GM18508 (cell line): ENCODE measurements at regions not wholly inside any gene's neighbourhood (a gene's known extent, or its start where the extent isn't known, plus 50 kb on each side); places are given as distances from the start of the nearest gene placed in this dataset.

ENCODE experiments used
- ATAC-seq: cut with Tn5 transposase; IDR thresholded peaks from one replicate; pipeline ENCODE4 v1.9.1; 2021; ENCODE audit warnings: moderate number of reproducible peaks; ENCODE audit not compliant: insufficient read depth, unreplicated experiment

GRCh38 chr12:66045506-66045905, 85.0 kb downstream of the LLPH start:
- no peak for ATAC-seq

DNA sequence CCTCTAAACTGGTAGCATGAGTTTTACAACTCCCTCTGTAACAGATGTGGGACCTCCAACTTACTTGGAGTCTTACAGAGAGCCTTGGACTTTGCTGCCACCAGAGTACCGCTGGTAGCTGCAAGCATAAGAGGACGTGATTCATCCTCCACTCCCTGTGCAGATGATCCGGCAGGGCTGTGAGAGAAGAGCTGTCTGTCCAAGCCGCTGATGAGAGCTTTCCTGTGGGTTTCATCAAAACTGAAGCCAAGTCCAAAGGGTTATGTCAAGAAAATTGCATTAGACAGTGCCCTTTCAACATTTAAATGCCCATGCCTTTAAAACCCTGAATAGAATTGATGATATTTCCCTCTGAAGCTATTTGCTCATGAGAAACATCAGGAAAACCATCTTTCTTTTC, 85.8 kb downstream of the LLPH start:
- no peak for ATAC-seq

DNA sequence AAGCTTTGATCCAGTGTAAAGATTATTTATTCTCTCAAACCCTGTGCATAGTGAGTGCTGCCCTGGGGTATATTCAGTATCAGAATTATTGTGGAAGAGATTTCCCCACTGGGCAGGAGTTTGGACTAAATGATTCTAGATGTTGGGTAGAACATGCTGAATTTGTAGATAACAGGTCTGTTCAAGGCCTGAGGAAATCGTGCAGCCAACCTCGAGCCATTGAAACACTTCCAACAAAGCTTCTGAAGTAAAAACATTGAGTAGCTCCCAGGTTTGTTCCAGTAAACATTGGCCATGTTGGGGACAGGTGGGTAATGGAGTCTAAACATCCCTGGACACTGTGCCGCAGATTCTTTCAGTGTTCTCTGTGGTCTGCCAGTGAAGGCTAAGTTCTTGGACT, 87.5 kb downstream of the LLPH start:
- no peak for ATAC-seq

DNA sequence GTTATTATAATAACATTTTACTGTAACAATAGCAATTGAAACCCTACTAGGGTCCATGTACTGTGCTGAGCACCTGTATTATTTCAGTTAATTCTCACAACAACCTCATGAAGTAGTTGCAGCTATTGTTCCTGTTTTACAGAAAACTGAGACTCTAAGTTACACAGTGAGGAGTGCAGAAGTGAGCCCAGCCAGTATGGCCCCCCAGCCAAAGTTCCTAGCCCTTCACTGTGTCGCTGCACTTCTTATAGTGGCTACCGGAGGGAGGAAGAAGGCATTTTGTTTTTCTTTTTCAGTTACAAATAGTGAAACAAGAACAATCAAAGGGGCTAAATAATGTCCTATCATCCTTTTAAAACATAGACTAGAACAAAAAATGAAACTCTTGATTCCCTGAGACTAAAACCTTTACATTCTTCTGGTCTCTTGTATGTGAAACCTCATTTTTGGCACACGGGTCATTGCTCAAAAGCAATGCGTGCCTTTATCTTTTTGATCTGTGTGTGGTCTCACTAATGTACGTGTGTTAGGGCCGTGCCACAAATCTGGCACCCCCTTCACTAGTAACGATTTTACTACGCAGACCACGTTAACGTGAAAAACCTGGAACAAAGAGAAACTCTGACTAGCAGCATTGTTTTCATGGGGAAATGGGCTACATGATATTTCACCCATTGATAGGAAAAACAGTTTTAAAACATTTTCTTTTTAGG, 88.7 kb downstream of the LLPH start:
- no peak for ATAC-seq

GRCh38 chr12:66036317-66036716, 94.2 kb downstream of the LLPH start:
- no peak for ATAC-seq

DNA sequence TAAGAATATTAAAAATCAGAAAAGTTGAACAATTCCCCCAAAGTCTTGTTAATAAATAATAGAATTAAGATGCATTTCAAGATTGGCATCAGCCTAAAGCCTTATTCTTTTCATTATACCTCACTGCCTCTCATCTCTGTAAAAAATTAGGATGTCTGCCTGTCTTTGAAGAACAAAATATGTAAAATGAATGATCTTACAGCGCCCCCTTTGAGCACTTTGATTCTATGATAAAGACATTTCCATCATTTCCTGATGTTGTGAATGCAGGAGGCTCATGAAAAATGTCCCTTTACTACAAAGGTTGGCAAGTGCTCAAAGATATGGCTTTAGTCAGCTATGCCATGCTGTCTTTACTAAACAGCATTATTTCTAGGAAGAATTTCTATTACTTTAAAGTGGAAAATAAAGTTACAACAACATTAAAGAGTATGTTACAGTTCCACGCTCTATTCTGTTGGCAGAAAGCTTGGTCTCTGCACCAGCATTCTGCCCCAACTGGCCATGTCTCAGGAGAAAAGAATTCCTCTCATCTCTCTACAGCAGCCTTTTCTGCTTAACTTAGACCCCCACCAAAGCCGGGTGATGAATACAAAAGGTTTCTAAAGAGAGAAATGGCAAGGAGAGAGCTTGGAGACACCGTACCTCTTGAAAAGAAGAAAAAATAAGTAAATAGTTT, 95.1 kb downstream of the LLPH start:
- no peak for ATAC-seq

- ATAC-seq, result no peak
These were observed 97.4 kb downstream of the LLPH start for GRCh38 chr12:66033151-66033550.

- ATAC-seq, result no peak
These were observed 97.8 kb downstream of the LLPH start for GRCh38 chr12:66032739-66033138.

- ATAC-seq, result no peak
These were observed 100.3 kb downstream of the LLPH start for GRCh38 chr12:66030217-66030781.

GRCh38 chr12:66028390-66028789, 102.2 kb downstream of the LLPH start:
- ATAC-seq, result no peak

DNA sequence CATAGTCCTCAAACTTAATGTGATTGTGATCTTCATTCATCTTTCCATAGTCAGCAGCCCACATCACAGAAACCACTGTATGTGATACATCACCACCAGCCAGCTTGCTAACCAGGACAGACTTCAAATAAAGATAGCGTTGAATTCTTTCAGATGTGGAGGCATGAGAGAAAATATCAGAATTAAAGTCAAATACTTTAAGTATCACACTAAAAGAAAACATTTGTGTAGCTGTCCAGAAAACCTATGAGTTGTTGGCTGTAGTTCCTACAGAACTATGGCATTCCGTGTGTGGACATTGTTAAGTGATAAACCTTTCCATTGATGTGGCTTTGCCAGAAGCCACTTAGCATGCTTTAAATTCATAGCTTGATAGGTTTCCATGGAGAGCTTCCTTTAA, 105.1 kb downstream of the LLPH start:
- no peak for ATAC-seq

- ATAC-seq, result no peak
These were observed 105.6 kb downstream of the LLPH start for GRCh38 chr12:66024949-66025348.

GRCh38 chr12:66020481-66020880, 110.1 kb downstream of the LLPH start:
- no peak for ATAC-seq

- no peak for ATAC-seq
These were observed 112.8 kb downstream of the LLPH start for GRCh38 chr12:66017736-66018135.
